HCT116 (cell line): ENCODE measurements at regions not wholly inside any gene's neighbourhood (a gene's known extent, or its start where the extent isn't known, plus 50 kb on each side); places are given as distances from the start of the nearest gene placed in this dataset.

Experiments used
- ATAC-seq: fragments of 200-7000 bp; cut with Tn5 transposase; 2 replicates; pipeline ENCODE4 v1.9.1; 2020; ENCODE audit warnings: mild to moderate bottlenecking, moderate library complexity
- BruUV-seq: library from RNA; stranded (reverse); fragments of 400-500 nt; replicated peaks from 2 replicates; lab custom pipeline; 2021; lab: Mats Ljungman, UMichigan
- CTCF ChIA-PET: fragments of 300-600 bp; sonication (Branson Sonifier 250); formaldehyde crosslinking; loops from one replicate; lab custom pipeline; 2021; ENCODE audit warnings: antibody characterized with exemption; lab: Charles Lee
- POLR2A ChIA-PET: fragments of 300-600, 350-600 bp; sonication (Branson Sonifier 250); formaldehyde crosslinking; loops from one replicate; lab custom pipeline; 2021; ENCODE audit warnings: antibody characterized with exemption; lab: Charles Lee
- RAD21 ChIA-PET, 2 experiments: fragments of 300-600 bp; sonication (Branson Sonifier 250); formaldehyde crosslinking; loops; one replicate each; lab custom pipeline; 2023; ENCODE audit warnings: low total read pairs in 2 of 2; ENCODE audit not compliant: uncharacterized antibody in 2 of 2, unreplicated experiment in 2 of 2, low non-redundant PET in 1 of 2; lab: Charles Lee
- DNase-seq: peaks from one replicate; pipeline ENCODE4 v3.0.0-alpha.2; 2010; ENCODE audit warnings: low read depth, low spot score
- H2AFZ ChIP-seq: fragments of 200-600 bp; shearing (Covaris generic), sonication (generic); 2 replicates; pipeline ENCODE4 v1.6.1; 2017; ENCODE audit warnings: low read depth, mixed run types, mixed read lengths, antibody characterized with exemption, low read length; ENCODE audit not compliant: poor library complexity, severe bottlenecking
- H3K27ac ChIP-seq: 2 replicates; pipeline ENCODE4 v1.5.1; 2012; ENCODE audit warnings: low read depth, low read length
- H3K27me3 ChIP-seq: fragments of 200-600 bp; sonication (generic); 2 replicates; pipeline ENCODE4 v1.6.1; 2016; ENCODE audit warnings: mixed run types, low read length, mixed read lengths; ENCODE audit not compliant: insufficient read depth
- H3K36me3 ChIP-seq, 2 experiments: fragments of 200-500 bp in 1 of 2; fragments of 200-600 bp in 1 of 2; sonication (Bioruptor generic) in 1 of 2; sonication (generic) in 1 of 2; 2 replicates each; pipeline versions ENCODE4 v1.5.1 to v1.6.1; 2014 to 2016; ENCODE audit warnings: low read length in 2 of 2, inconsistent platforms in 1 of 2, mixed read lengths in 1 of 2, mixed run types in 1 of 2; ENCODE audit not compliant: insufficient read depth in 2 of 2, control insufficient read depth in 1 of 2
- H3K4me1 ChIP-seq, 2 experiments: fragments of 200-600 bp in 1 of 2; sonication (generic) in 1 of 2; 2 replicates each; pipeline versions ENCODE4 v1.5.1 to v1.6.1; 2012 to 2017; ENCODE audit warnings: low read length in 2 of 2, inconsistent platforms in 1 of 2, mild to moderate bottlenecking in 1 of 2, mixed read lengths in 1 of 2, mixed run types in 1 of 2, moderate library complexity in 1 of 2; ENCODE audit not compliant: insufficient read depth in 2 of 2, control insufficient read depth in 1 of 2
- H3K4me2 ChIP-seq: fragments of 200-600 bp; sonication (generic); 2 replicates; pipeline ENCODE4 v1.6.1; 2017; ENCODE audit warnings: mixed run types, low read length, mixed read lengths
- H3K4me3 ChIP-seq, 2 experiments: fragments of 200-600 bp in 1 of 2; sonication (generic) in 1 of 2; replicated peaks in 1 of 2; 2 replicates each; pipeline ENCODE4 v1.5.1; 2011 to 2016; ENCODE audit warnings: low read length in 2 of 2, control low read depth in 1 of 2, low read depth in 1 of 2, mild to moderate bottlenecking in 1 of 2, mixed read lengths in 1 of 2, mixed run types in 1 of 2
- H3K79me2 ChIP-seq: fragments of 200-600 bp; sonication (generic); 2 replicates; pipeline ENCODE4 v1.6.1; 2017; ENCODE audit warnings: mild to moderate bottlenecking, mixed run types, low read length, moderate library complexity, mixed read lengths; ENCODE audit not compliant: insufficient read depth
- H3K9ac ChIP-seq: fragments of 200-600 bp; sonication (generic); 2 replicates; pipeline ENCODE4 v1.6.1; 2016; ENCODE audit warnings: low read length, mixed read lengths
- H3K9me2 ChIP-seq: fragments of 200-600 bp; sonication (generic), shearing (Covaris generic); 2 replicates; pipeline ENCODE4 v1.6.1; 2017; ENCODE audit warnings: mixed run types, mild to moderate bottlenecking, moderate library complexity; ENCODE audit not compliant: insufficient read depth
- H3K9me3 ChIP-seq, 2 experiments: fragments of 200-500 bp in 1 of 2; fragments of 200-600 bp in 1 of 2; sonication (Bioruptor generic) in 1 of 2; sonication (generic) in 1 of 2; 2 replicates each; pipeline ENCODE4 v1.6.1; 2014 to 2017; ENCODE audit warnings: low read length in 2 of 2, mixed read lengths in 2 of 2, inconsistent platforms in 1 of 2, low read depth in 1 of 2, mild to moderate bottlenecking in 1 of 2, mixed run types in 1 of 2, moderate library complexity in 1 of 2; ENCODE audit not compliant: control insufficient read depth in 1 of 2, insufficient read depth in 1 of 2
- H4K20me1 ChIP-seq: fragments of 200-600 bp; sonication (generic), shearing (Covaris generic); 2 replicates; pipeline ENCODE4 v1.6.1; 2017; ENCODE audit warnings: mixed run types, mild to moderate bottlenecking, moderate library complexity; ENCODE audit not compliant: insufficient read depth
- CBX3 ChIP-seq: IDR thresholded peaks from 2 replicates; pipeline ENCODE4 v1.6.1; 2012; ENCODE audit warnings: low read depth
- CEBPB ChIP-seq: IDR thresholded peaks from 2 replicates; pipeline ENCODE4 v1.6.1; 2012; ENCODE audit warnings: low read depth
- EZH2 ChIP-seq: fragments of 200-600 bp; sonication (generic); IDR thresholded peaks from 2 replicates; pipeline ENCODE4 v1.6.1; 2017; ENCODE audit warnings: antibody characterized with exemption, mixed run types
- JUND ChIP-seq: IDR thresholded peaks from 2 replicates; pipeline ENCODE4 v1.6.1; 2012
- POLR2A ChIP-seq: IDR thresholded peaks from 2 replicates; pipeline ENCODE4 v1.7.0; 2011; ENCODE audit warnings: borderline replicate concordance; ENCODE audit not compliant: insufficient read depth, insufficient read length; ENCODE audit errors: extremely low read depth
- POLR2AphosphoS5 ChIP-seq: IDR thresholded peaks from 2 replicates; pipeline ENCODE4 v1.6.1; 2011; ENCODE audit warnings: mild to moderate bottlenecking, low read depth, low read length, moderate library complexity
- SIN3A ChIP-seq: IDR thresholded peaks from 2 replicates; pipeline ENCODE4 v1.6.1; 2012; ENCODE audit warnings: low read depth
- SP1 ChIP-seq: IDR thresholded peaks from 2 replicates; pipeline ENCODE4 v1.6.1; 2012; ENCODE audit warnings: low read depth
- SRF ChIP-seq: IDR thresholded peaks from 2 replicates; pipeline ENCODE4 v1.6.1; 2012; ENCODE audit warnings: low read depth
- TCF7L2 ChIP-seq: IDR thresholded peaks from 2 replicates; pipeline ENCODE4 v1.7.0; 2011; ENCODE audit warnings: borderline replicate concordance, inconsistent platforms; ENCODE audit not compliant: insufficient read depth, insufficient read length; ENCODE audit errors: extremely low read depth
- YY1 ChIP-seq: IDR thresholded peaks from 2 replicates; pipeline ENCODE4 v1.6.1; 2011; ENCODE audit warnings: low read length, low read depth, moderate library complexity, mild to moderate bottlenecking; ENCODE audit not compliant: insufficient replicate concordance; ENCODE audit errors: extremely low read depth
- ZFX ChIP-seq: fragments of 450-650 bp; IDR thresholded peaks from 2 replicates; pipeline ENCODE4 v1.6.1; 2017
- ZNF274 ChIP-seq: fragments of 200-500 bp; sonication (Bioruptor generic); IDR thresholded peaks from 2 replicates; pipeline ENCODE4 v1.6.1; 2014; ENCODE audit warnings: mild to moderate bottlenecking, low read depth, low read length, inconsistent platforms
- intact Hi-C: fragments of 100-400 bp; cut with micrococcal nuclease; formaldehyde crosslinking; loops from 2 replicates; pipeline ENCODE4 v1.10.0; 2022
- TF ChIP-seq, protein P1 (sequence below): IDR thresholded peaks from 2 replicates; pipeline ENCODE4 v1.6.1; 2012
- TF ChIP-seq, protein P2 (sequence below): IDR thresholded peaks from 2 replicates; pipeline ENCODE4 v1.6.1; 2012
- TF ChIP-seq, protein P3 (sequence below): IDR thresholded peaks from 2 replicates; pipeline ENCODE4 v1.6.1; 2012; ENCODE audit warnings: low read depth
- TF ChIP-seq, protein P4 (sequence below), 3 experiments: fragments of 200-600 bp in 1 of 3; sonication (generic) in 1 of 3; IDR thresholded peaks in 2 of 3; conservative IDR thresholded peaks in 1 of 3; 2 replicates each; pipeline ENCODE4 v1.5.1; 2012 to 2017; ENCODE audit warnings: low read depth in 2 of 3, low read length in 2 of 3, antibody characterized with exemption in 1 of 3, borderline replicate concordance in 1 of 3, control low read depth in 1 of 3, mild to moderate bottlenecking in 1 of 3, mixed read lengths in 1 of 3, mixed run types in 1 of 3, moderate library complexity in 1 of 3; ENCODE audit not compliant: insufficient read depth in 1 of 3

DNA sequence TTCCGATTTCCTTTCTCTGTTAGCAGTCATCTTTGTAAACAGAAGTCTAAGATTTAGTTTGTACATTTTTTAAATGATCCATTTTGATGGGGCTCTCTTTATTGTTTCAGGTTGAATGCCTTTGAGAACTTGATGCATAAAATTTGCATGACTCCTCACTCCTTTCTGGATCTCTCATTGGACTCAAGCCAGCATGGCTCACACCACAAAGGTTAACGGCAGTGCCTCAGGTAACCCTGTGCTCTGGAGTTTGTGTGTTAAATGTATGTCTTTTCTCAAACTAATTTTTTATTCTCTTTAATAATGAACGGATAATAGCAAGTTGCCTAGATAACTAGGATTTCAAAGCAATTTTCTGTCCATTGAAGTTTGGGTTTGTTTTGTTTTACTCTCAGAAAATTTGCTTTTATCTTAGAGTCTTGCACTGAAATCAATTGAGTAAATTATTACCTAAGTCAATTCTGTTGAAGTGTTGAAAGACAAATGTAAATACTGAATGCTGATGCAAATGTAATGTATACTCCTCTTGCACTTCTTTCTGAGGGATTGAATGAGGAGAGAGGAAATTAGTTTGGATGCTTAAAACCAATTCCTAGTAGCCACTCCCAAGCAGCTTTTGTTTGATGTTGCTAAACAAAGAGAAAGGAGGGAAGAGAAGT is 164.6 kb upstream of the DMRT1 start:
- H3K36me3 ChIP-seq, result no peaks in the 10 kb centered on the region
- H3K27me3 ChIP-seq, result no peaks in the 10 kb centered on the region
- ChIA-PET POLR2A (no interaction called here), RAD21 (no interaction called here), CTCF (no interaction called here)
- ATAC-seq (no peak), DNase-seq (no peak)
- no peak overlapping the region for H2AFZ ChIP-seq
- intact Hi-C loops, result no loop called here
- no peaks in the 10 kb centered on the region for H3K4me1 ChIP-seq
- H3K79me2 ChIP-seq, result no peaks in the 10 kb centered on the region
- BruUV-seq, result no TSS peak
- H3K9me3 ChIP-seq, result no peaks in the 10 kb centered on the region
- TF ChIP-seq POLR2A (no peak), SRF (no peak), CEBPB (no peak), SP1 (no peak), ZNF274 (no peak), CBX3 (no peak), JUND (no peak), YY1 (no peak), ZFX (no peak), TCF7L2 (no peak), SIN3A (no peak), EZH2 (no peak), POLR2AphosphoS5 (no peak)
- TF ChIP-seq, protein P1, sequence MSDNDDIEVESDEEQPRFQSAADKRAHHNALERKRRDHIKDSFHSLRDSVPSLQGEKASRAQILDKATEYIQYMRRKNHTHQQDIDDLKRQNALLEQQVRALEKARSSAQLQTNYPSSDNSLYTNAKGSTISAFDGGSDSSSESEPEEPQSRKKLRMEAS, result no peak
- TF ChIP-seq, protein P2, sequence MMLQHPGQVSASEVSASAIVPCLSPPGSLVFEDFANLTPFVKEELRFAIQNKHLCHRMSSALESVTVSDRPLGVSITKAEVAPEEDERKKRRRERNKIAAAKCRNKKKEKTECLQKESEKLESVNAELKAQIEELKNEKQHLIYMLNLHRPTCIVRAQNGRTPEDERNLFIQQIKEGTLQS, result no peak
- TF ChIP-seq, protein P3, sequence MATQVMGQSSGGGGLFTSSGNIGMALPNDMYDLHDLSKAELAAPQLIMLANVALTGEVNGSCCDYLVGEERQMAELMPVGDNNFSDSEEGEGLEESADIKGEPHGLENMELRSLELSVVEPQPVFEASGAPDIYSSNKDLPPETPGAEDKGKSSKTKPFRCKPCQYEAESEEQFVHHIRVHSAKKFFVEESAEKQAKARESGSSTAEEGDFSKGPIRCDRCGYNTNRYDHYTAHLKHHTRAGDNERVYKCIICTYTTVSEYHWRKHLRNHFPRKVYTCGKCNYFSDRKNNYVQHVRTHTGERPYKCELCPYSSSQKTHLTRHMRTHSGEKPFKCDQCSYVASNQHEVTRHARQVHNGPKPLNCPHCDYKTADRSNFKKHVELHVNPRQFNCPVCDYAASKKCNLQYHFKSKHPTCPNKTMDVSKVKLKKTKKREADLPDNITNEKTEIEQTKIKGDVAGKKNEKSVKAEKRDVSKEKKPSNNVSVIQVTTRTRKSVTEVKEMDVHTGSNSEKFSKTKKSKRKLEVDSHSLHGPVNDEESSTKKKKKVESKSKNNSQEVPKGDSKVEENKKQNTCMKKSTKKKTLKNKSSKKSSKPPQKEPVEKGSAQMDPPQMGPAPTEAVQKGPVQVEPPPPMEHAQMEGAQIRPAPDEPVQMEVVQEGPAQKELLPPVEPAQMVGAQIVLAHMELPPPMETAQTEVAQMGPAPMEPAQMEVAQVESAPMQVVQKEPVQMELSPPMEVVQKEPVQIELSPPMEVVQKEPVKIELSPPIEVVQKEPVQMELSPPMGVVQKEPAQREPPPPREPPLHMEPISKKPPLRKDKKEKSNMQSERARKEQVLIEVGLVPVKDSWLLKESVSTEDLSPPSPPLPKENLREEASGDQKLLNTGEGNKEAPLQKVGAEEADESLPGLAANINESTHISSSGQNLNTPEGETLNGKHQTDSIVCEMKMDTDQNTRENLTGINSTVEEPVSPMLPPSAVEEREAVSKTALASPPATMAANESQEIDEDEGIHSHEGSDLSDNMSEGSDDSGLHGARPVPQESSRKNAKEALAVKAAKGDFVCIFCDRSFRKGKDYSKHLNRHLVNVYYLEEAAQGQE, result no peak
- TF ChIP-seq, protein P4, sequence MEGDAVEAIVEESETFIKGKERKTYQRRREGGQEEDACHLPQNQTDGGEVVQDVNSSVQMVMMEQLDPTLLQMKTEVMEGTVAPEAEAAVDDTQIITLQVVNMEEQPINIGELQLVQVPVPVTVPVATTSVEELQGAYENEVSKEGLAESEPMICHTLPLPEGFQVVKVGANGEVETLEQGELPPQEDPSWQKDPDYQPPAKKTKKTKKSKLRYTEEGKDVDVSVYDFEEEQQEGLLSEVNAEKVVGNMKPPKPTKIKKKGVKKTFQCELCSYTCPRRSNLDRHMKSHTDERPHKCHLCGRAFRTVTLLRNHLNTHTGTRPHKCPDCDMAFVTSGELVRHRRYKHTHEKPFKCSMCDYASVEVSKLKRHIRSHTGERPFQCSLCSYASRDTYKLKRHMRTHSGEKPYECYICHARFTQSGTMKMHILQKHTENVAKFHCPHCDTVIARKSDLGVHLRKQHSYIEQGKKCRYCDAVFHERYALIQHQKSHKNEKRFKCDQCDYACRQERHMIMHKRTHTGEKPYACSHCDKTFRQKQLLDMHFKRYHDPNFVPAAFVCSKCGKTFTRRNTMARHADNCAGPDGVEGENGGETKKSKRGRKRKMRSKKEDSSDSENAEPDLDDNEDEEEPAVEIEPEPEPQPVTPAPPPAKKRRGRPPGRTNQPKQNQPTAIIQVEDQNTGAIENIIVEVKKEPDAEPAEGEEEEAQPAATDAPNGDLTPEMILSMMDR (IDR thresholded peaks at IDR 0.05 in 2 of 3, conservative IDR thresholded peaks at IDR 0.05 in 1 of 3; ENCODE audit: borderline replicate concordance in 1 of 3, insufficient read depth in 1 of 3, low read depth in 2 of 3, low read length in 2 of 3), result no peak
- H4K20me1 ChIP-seq, result no peaks in the 10 kb centered on the region
- H3K9me2 ChIP-seq, result no peaks in the 10 kb centered on the region
- no peak overlapping the region for H3K27ac ChIP-seq
- no peak overlapping the region for H3K4me3 ChIP-seq
- no peak overlapping the region for H3K4me2 ChIP-seq
- no peak overlapping the region for H3K9ac ChIP-seq
